Gastroesophageal sphincter (tissue), 3 donors: ENCODE measurements at regions not wholly inside any gene's neighbourhood (a gene's known extent, or its start where the extent isn't known, plus 50 kb on each side); places are given as distances from the start of the nearest gene placed in this dataset.

Experiments used
- EP300 ChIP-seq: sonication (generic); formaldehyde crosslinking; IDR thresholded peaks from one replicate; pipeline ENCODE4 v1.6.1; 2017; ENCODE audit warnings: antibody characterized with exemption, mild to moderate bottlenecking
- POLR2A ChIP-seq, 2 donors: fragments of 450-650 bp; IDR thresholded peaks; one replicate each; pipeline ENCODE4 v1.6.1; 2017; ENCODE audit warnings: antibody characterized with exemption in 2 of 2, mild to moderate bottlenecking in 2 of 2, moderate library complexity in 1 of 2
- POLR2AphosphoS5 ChIP-seq: sonication (generic); formaldehyde crosslinking; IDR thresholded peaks from one replicate; pipeline ENCODE4 v1.6.1; 2017; ENCODE audit warnings: antibody characterized with exemption
- TF ChIP-seq, protein P1 (sequence below), 4 experiments: fragments of 200-600 bp in 2 of 4; fragments of 450-650 bp in 2 of 4; sonication (generic) in 1 of 4; IDR thresholded peaks; one replicate each; pipeline ENCODE4 v1.5.1; 2017 to 2019; ENCODE audit warnings: antibody characterized with exemption in 4 of 4, mild to moderate bottlenecking in 2 of 4, moderate library complexity in 2 of 4

DNA sequence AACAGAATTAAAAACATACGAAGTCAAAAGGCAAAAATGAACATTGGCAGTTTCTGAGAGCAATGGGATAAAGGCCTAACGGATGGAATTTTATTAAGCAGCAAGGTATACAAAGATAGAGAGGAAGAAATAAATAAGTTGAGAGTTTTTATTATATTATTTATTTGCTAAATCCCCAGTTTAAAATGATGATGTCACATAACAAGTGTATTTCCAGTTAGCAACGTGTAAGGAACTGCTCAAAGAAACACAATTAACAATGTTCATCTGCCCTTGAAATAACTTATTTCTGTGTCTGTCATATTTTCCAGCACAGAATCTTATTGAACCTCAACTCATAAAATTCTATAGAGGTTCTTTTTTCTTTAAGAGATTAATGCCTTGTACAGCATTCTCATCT is 108.6 kb upstream of the TMEM106B start:
- TF ChIP-seq, protein P1, sequence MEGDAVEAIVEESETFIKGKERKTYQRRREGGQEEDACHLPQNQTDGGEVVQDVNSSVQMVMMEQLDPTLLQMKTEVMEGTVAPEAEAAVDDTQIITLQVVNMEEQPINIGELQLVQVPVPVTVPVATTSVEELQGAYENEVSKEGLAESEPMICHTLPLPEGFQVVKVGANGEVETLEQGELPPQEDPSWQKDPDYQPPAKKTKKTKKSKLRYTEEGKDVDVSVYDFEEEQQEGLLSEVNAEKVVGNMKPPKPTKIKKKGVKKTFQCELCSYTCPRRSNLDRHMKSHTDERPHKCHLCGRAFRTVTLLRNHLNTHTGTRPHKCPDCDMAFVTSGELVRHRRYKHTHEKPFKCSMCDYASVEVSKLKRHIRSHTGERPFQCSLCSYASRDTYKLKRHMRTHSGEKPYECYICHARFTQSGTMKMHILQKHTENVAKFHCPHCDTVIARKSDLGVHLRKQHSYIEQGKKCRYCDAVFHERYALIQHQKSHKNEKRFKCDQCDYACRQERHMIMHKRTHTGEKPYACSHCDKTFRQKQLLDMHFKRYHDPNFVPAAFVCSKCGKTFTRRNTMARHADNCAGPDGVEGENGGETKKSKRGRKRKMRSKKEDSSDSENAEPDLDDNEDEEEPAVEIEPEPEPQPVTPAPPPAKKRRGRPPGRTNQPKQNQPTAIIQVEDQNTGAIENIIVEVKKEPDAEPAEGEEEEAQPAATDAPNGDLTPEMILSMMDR (IDR thresholded peaks at IDR 0.05), result no peak
- no peak for TF ChIP-seq POLR2AphosphoS5
- no peak for TF ChIP-seq EP300
- TF ChIP-seq POLR2A (IDR thresholded peaks at IDR 0.05), result no peak
